B cell (primary cell): ENCODE measurements at regions not wholly inside any gene's neighbourhood (a gene's known extent, or its start where the extent isn't known, plus 50 kb on each side); places are given as distances from the start of the nearest gene placed in this dataset.

Source experiments
- ATAC-seq: fragments of 200-7000 bp; cut with Tn5 transposase; one replicate; pipeline ENCODE4 v1.10.0; 2021; ENCODE audit warnings: low read depth, mild to moderate bottlenecking, moderate number of reproducible peaks, moderate library complexity
- CTCF ChIA-PET: fragments of 350-600 bp; sonication (Branson Sonifier 250); formaldehyde crosslinking; loops from one replicate; lab custom pipeline; 2021; ENCODE audit warnings: antibody characterized with exemption, inconsistent platforms; lab: Charles Lee
- POLR2A ChIA-PET: fragments of 350-600 bp; sonication (Branson Sonifier 250); formaldehyde crosslinking; loops from one replicate; lab custom pipeline; 2021; ENCODE audit warnings: antibody characterized with exemption; lab: Charles Lee
- DNase-seq: peaks from one replicate; pipeline ENCODE4 v3.0.0; 2013
- H2AFZ ChIP-seq: 2 replicates; pipeline ENCODE4 v1.6.1; 2012; ENCODE audit warnings: mild to moderate bottlenecking, low read depth, low read length; ENCODE audit not compliant: insufficient read depth, poor library complexity, severe bottlenecking
- H3K27ac ChIP-seq, 2 donors: 1 replicate in 1 of 2; 2 replicates in 1 of 2; pipeline ENCODE4 v1.5.1; 2012 to 2013; ENCODE audit warnings: low read length in 2 of 2, mild to moderate bottlenecking in 2 of 2, moderate library complexity in 1 of 2
- H3K27me3 ChIP-seq, 4 experiments: fragments of 200-600 bp in 1 of 4; sonication (generic) in 1 of 4; replicated peaks in 1 of 4; 1 replicate in 2 of 4; 2 replicates in 2 of 4; pipeline versions ENCODE4 v1.6.1 to v1.7.0; 2013 to 2016; ENCODE audit warnings: low read length in 3 of 4, mild to moderate bottlenecking in 2 of 4, mixed read lengths in 1 of 4, moderate library complexity in 1 of 4; ENCODE audit not compliant: insufficient read depth in 4 of 4, control insufficient read depth in 3 of 4; ENCODE audit errors: control extremely low read depth in 1 of 4
- H3K36me3 ChIP-seq, 2 experiments: replicated peaks in 1 of 2; 1 replicate in 1 of 2; 2 replicates in 1 of 2; pipeline versions ENCODE4 v1.6.1 to v1.7.1; 2013; ENCODE audit warnings: low read length in 1 of 2; ENCODE audit not compliant: insufficient read depth in 2 of 2, control insufficient read depth in 1 of 2; ENCODE audit errors: control extremely low read depth in 1 of 2, extremely low read depth in 1 of 2
- H3K4me1 ChIP-seq, 2 donors: fragments of 200-600 bp in 1 of 2; sonication (generic) in 1 of 2; 1 replicate in 1 of 2; 2 replicates in 1 of 2; pipeline versions ENCODE4 v1.5.1 to v1.6.1; 2013 to 2017; ENCODE audit warnings: low read length in 2 of 2; ENCODE audit not compliant: control insufficient read depth in 2 of 2, insufficient read depth in 2 of 2
- H3K4me2 ChIP-seq: replicated peaks from 2 replicates; pipeline ENCODE3; 2012; ENCODE audit warnings: mild to moderate bottlenecking, low read depth, low read length; ENCODE audit not compliant: poor library complexity, severe bottlenecking
- H3K4me3 ChIP-seq, 5 experiments: fragments of 200-600 bp in 1 of 5; sonication (generic) in 1 of 5; 1 replicate in 3 of 5; 2 replicates in 2 of 5; pipeline versions ENCODE4 v1.5.1 to v1.7.0; 2011 to 2016; ENCODE audit warnings: low read length in 4 of 5, mild to moderate bottlenecking in 4 of 5, low read depth in 2 of 5, control low read depth in 1 of 5, moderate library complexity in 1 of 5; ENCODE audit not compliant: insufficient read depth in 1 of 5; ENCODE audit errors: control extremely low read depth in 1 of 5, extremely low read depth in 1 of 5
- H3K79me2 ChIP-seq: fragments of 200-600 bp; sonication (generic); one replicate; pipeline ENCODE4 v1.6.0; 2016; ENCODE audit warnings: low read length; ENCODE audit not compliant: control insufficient read depth, insufficient read depth
- H3K9ac ChIP-seq: fragments of 200-600 bp; sonication (generic); 2 replicates; pipeline ENCODE4 v1.6.1; 2017; ENCODE audit warnings: mild to moderate bottlenecking, low read length, moderate library complexity
- H3K9me3 ChIP-seq, 3 donors: one replicate each; pipeline versions ENCODE4 v1.6.1 to v1.7.1; 2013; ENCODE audit warnings: low read length in 2 of 3; ENCODE audit not compliant: control insufficient read depth in 2 of 3, insufficient read depth in 1 of 3; ENCODE audit errors: control extremely low read depth in 1 of 3
- H4K20me1 ChIP-seq: 2 replicates; pipeline ENCODE4 v1.6.0; 2012; ENCODE audit warnings: mild to moderate bottlenecking, low read length; ENCODE audit not compliant: insufficient read depth, control insufficient read depth, poor library complexity, severe bottlenecking
- H3K27ac Mint-ChIP-seq: one replicate; pipeline ENCODE4 v1.8.0; 2021; ENCODE audit warnings: mixed read lengths
- H3K27me3 Mint-ChIP-seq: one replicate; pipeline ENCODE4 v1.8.0; 2021; ENCODE audit warnings: mixed read lengths
- H3K4me1 Mint-ChIP-seq: one replicate; pipeline ENCODE4 v1.8.0; 2021; ENCODE audit warnings: mixed read lengths
- H3K4me3 Mint-ChIP-seq: one replicate; pipeline ENCODE4 v1.8.0; 2021; ENCODE audit warnings: mixed read lengths
- H3K9me3 Mint-ChIP-seq: one replicate; pipeline ENCODE4 v1.8.0; 2022; ENCODE audit warnings: mixed read lengths; ENCODE audit not compliant: insufficient read depth
- CTCF ChIP-seq: fragments of 200-600 bp; IDR thresholded peaks from one replicate; pipeline ENCODE4 v1.8.0; 2022; ENCODE audit warnings: antibody characterized with exemption, mild to moderate bottlenecking
- EZH2 ChIP-seq: IDR thresholded peaks from 2 replicates; pipeline ENCODE4 v1.6.1; 2012; ENCODE audit warnings: borderline replicate concordance, low read depth, mild to moderate bottlenecking, moderate library complexity, low read length; ENCODE audit not compliant: insufficient read depth, poor library complexity, severe bottlenecking
- WGBS: methylation state at CpG from one replicate; pipeline ENCODE4 v1.1.5; 2013; ENCODE audit warnings: missing lambda C conversion rate; ENCODE audit not compliant: insufficient coverage; 5-methylcytosine and 5-hydroxymethylcytosine counted together
- intact Hi-C: fragments of 100-400 bp; cut with micrococcal nuclease; formaldehyde crosslinking; loops from one replicate; pipeline ENCODE4 v1.10.0; 2022

GRCh38 chr20:40050596-40050995 lies 638.4 kb downstream of the MAFB start:
- ATAC-seq: no peak
- 100% methylated on average over 1 of the region's 2 CpGs for WGBS
- intact Hi-C loops: no loop called here

DNA sequence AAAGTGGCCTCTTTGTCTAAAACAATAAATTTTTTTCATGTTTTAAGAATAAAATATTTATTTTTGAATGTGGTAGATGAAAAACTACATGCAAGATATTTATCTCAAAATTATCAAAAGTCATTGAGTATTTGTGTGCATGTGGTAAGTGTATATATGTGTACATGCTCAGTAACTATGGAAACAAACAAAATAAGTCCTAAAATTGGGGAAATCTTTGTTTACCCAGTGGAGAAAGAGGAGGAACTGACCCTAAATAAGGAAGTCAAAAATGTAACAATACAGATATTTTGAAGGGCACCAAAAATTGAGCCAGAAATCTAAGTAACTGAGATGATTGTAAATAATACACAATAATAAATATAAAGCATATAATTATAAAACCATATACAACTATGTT lies 639.2 kb downstream of the MAFB start:
- Mint-ChIP-seq H3K4me1 (no peaks in the 10 kb centered on the region), H3K9me3 (no peaks in the 10 kb centered on the region), H3K27me3 (peaks cover 17% of the 10 kb centered on the region), H3K27ac (no peak overlapping the region), H3K4me3 (no peak overlapping the region)
- CTCF ChIA-PET: no interaction called here
- intact Hi-C loops: no loop called here
- no peaks in the 10 kb centered on the region for H3K79me2 ChIP-seq
- H3K36me3 ChIP-seq: no peaks in the 10 kb centered on the region
- H3K4me1 ChIP-seq: no peaks in the 10 kb centered on the region
- H3K9me3 ChIP-seq: no peaks in the 10 kb centered on the region
- H3K9ac ChIP-seq: no peak overlapping the region
- ATAC-seq: no peak
- no peak overlapping the region for H2AFZ ChIP-seq
- no peak overlapping the region for H3K27ac ChIP-seq
- H4K20me1 ChIP-seq: no peaks in the 10 kb centered on the region
- no peak overlapping the region for H3K4me2 ChIP-seq
- POLR2A ChIA-PET: no interaction called here
- no peak overlapping the region for H3K4me3 ChIP-seq
- TF ChIP-seq CTCF (no peak), EZH2 (no peak)
- DNase-seq: no peak
- H3K27me3 ChIP-seq: peaks cover 0 to 4% (median 0%) of the 10 kb centered on the region in 4 experiments

More at GRCh38 chr20:40050596-40050995, 638.4 kb downstream of the MAFB start:
- no peaks in the 10 kb centered on the region for H3K9me3 Mint-ChIP-seq
- TF ChIP-seq CTCF (no peak), EZH2 (no peak)
- Histone ChIP-seq H3K9me3 (no peaks in the 10 kb centered on the region), H4K20me1 (no peaks in the 10 kb centered on the region), H3K27ac (no peak overlapping the region), H3K4me3 (no peak overlapping the region), H3K27me3 (peaks cover 0 to 4% (median 0%) of the 10 kb centered on the region in 4 experiments), H3K4me2 (no peak overlapping the region), H3K9ac (no peak overlapping the region), H3K36me3 (no peaks in the 10 kb centered on the region), H3K79me2 (no peaks in the 10 kb centered on the region), H3K4me1 (no peaks in the 10 kb centered on the region), H2AFZ (no peak overlapping the region)
- no peaks in the 10 kb centered on the region for H3K4me1 Mint-ChIP-seq
- ChIA-PET POLR2A (no interaction called here), CTCF (no interaction called here)
- no peak overlapping the region for H3K4me3 Mint-ChIP-seq
- DNase-seq: no peak
- peaks cover 17% of the 10 kb centered on the region for H3K27me3 Mint-ChIP-seq
- H3K27ac Mint-ChIP-seq: no peak overlapping the region
